OCI-LY7 (cell line): ENCODE measurements at regions not wholly inside any gene's neighbourhood (a gene's known extent, or its start where the extent isn't known, plus 50 kb on each side); places are given as distances from the start of the nearest gene placed in this dataset.

Experiments used
- BruUV-seq: library from RNA; stranded (reverse); fragments of 400-500 nt; replicated peaks from 2 replicates; lab custom pipeline; 2021; lab: Mats Ljungman, UMichigan
- CTCF ChIA-PET: fragments of 300-600 bp; sonication (Branson Sonifier 250); formaldehyde crosslinking; loops from one replicate; lab custom pipeline; 2022; ENCODE audit warnings: antibody characterized with exemption; ENCODE audit not compliant: unreplicated experiment; lab: Charles Lee
- POLR2A ChIA-PET: fragments of 300-600 bp; sonication (Branson Sonifier 250); formaldehyde crosslinking; loops from one replicate; lab custom pipeline; 2022; ENCODE audit warnings: antibody characterized with exemption; lab: Charles Lee
- DNase-seq: peaks from one replicate; pipeline ENCODE4 v3.0.0-alpha.2; 2015; ENCODE audit warnings: low spot score
- H2AFZ ChIP-seq: fragments of 200-600 bp; sonication (generic), shearing (Covaris generic); 2 replicates; pipeline ENCODE4 v1.6.1; 2014; ENCODE audit warnings: mild to moderate bottlenecking, antibody characterized with exemption, low read length, moderate library complexity
- H3K27ac ChIP-seq: fragments of 200-600 bp; sonication (generic); 2 replicates; pipeline ENCODE4 v1.5.1; 2014; ENCODE audit warnings: mixed run types, low read depth, mild to moderate bottlenecking, moderate library complexity, low read length, inconsistent platforms; ENCODE audit not compliant: poor library complexity, severe bottlenecking
- H3K36me3 ChIP-seq: fragments of 200-600 bp; sonication (generic); 2 replicates; pipeline ENCODE4 v1.6.1; 2014; ENCODE audit warnings: mild to moderate bottlenecking, antibody characterized with exemption, low read length, moderate library complexity, mixed read lengths; ENCODE audit not compliant: insufficient read depth
- H3K4me1 ChIP-seq: fragments of 200-600 bp; sonication (generic); 2 replicates; pipeline ENCODE4 v1.5.1; 2014; ENCODE audit warnings: mild to moderate bottlenecking, low read length; ENCODE audit not compliant: insufficient read depth, poor library complexity, severe bottlenecking
- H3K4me2 ChIP-seq: fragments of 200-600 bp; sonication (generic); 2 replicates; pipeline ENCODE4 v1.6.1; 2014; ENCODE audit warnings: mild to moderate bottlenecking, low read length
- H3K4me3 ChIP-seq: fragments of 200-600 bp; sonication (generic); 2 replicates; pipeline ENCODE4 v1.5.1; 2014; ENCODE audit warnings: mild to moderate bottlenecking, low read depth, low read length; ENCODE audit not compliant: poor library complexity, severe bottlenecking
- H3K79me2 ChIP-seq: fragments of 200-600 bp; sonication (generic); 2 replicates; pipeline ENCODE4 v1.6.1; 2016; ENCODE audit warnings: low read depth, mild to moderate bottlenecking, low read length, moderate library complexity, mixed read lengths; ENCODE audit not compliant: insufficient read depth
- H3K9me2 ChIP-seq: fragments of 200-600 bp; sonication (generic); 2 replicates; pipeline ENCODE4 v1.6.1; 2016; ENCODE audit warnings: mild to moderate bottlenecking, low read length, mixed read lengths; ENCODE audit not compliant: insufficient read depth
- H3K9me3 ChIP-seq: fragments of 200-600 bp; sonication (generic); 2 replicates; pipeline ENCODE4 v1.6.1; 2014; ENCODE audit warnings: mild to moderate bottlenecking, mixed run types, low read length, mixed read lengths
- H4K20me1 ChIP-seq: fragments of 200-600 bp; sonication (generic); 2 replicates; pipeline ENCODE4 v1.6.1; 2014; ENCODE audit warnings: mild to moderate bottlenecking, antibody characterized with exemption, low read length, moderate library complexity, mixed read lengths; ENCODE audit not compliant: insufficient read depth
- CTCF ChIP-seq: fragments of 200-600 bp; sonication (generic); conservative IDR thresholded peaks from 2 replicates; pipeline ENCODE4 v1.5.1; 2014; ENCODE audit warnings: mild to moderate bottlenecking, antibody characterized with exemption, low read length, moderate library complexity, mixed read lengths
- EZH2phosphoT487 ChIP-seq: fragments of 200-600 bp; sonication (generic); IDR thresholded peaks from 2 replicates; pipeline ENCODE4 v1.6.1; 2018; ENCODE audit warnings: low read depth, borderline replicate concordance, mild to moderate bottlenecking, mixed run types, antibody characterized with exemption, low read length, moderate library complexity, mixed read lengths
- intact Hi-C: fragments of 100-400 bp; cut with micrococcal nuclease; formaldehyde crosslinking; loops from one replicate; pipeline ENCODE4 v1.10.0; 2022; ENCODE audit not compliant: unreplicated experiment

- POLR2A ChIA-PET, result no interaction called here
- BruUV-seq, result no TSS peak
- H4K20me1 ChIP-seq, result no peaks in the 10 kb centered on the region
- no peaks in the 10 kb centered on the region for H3K4me1 ChIP-seq
- no peak overlapping the region for H3K4me2 ChIP-seq
- no peaks in the 10 kb centered on the region for H3K36me3 ChIP-seq
- H3K4me3 ChIP-seq, result no peak overlapping the region
- no peaks in the 10 kb centered on the region for H3K9me2 ChIP-seq
- H2AFZ ChIP-seq, result no peak overlapping the region
- intact Hi-C loops, result no loop called here
- DNase-seq, result no peak
- no peaks in the 10 kb centered on the region for H3K79me2 ChIP-seq
- CTCF ChIA-PET, result no interaction called here
- no peaks in the 10 kb centered on the region; the same call in 1 of the 2 replicates for H3K9me3 ChIP-seq
- H3K27ac ChIP-seq, result no peak overlapping the region
- no peak for TF ChIP-seq CTCF
- TF ChIP-seq EZH2phosphoT487, result no peak
These were observed 386.3 kb upstream of the TMCO5A start for GRCh38 chr15:37548116-37548515.

- CTCF ChIA-PET, result no interaction called here
- H3K4me3 ChIP-seq, result no peak overlapping the region
These were observed 383.9 kb upstream of the TMCO5A start for GRCh38 chr15:37550360-37551024.

More at GRCh38 chr15:37550360-37551024, 383.9 kb upstream of the TMCO5A start:
- TF ChIP-seq CTCF, result no peak
- TF ChIP-seq EZH2phosphoT487, result no peak
- H3K9me2 ChIP-seq, result no peaks in the 10 kb centered on the region
- no peak overlapping the region for H3K27ac ChIP-seq
- no peaks in the 10 kb centered on the region for H3K79me2 ChIP-seq
- no peaks in the 10 kb centered on the region for H3K4me1 ChIP-seq
- POLR2A ChIA-PET, result no interaction called here
- H3K36me3 ChIP-seq, result no peaks in the 10 kb centered on the region
- BruUV-seq, result no TSS peak
- H3K9me3 ChIP-seq, result no peaks in the 10 kb centered on the region; the same call in 1 of the 2 replicates
- H3K4me2 ChIP-seq, result no peak overlapping the region
- no peaks in the 10 kb centered on the region for H4K20me1 ChIP-seq
- intact Hi-C loops, result no loop called here
- DNase-seq, result no peak
- H2AFZ ChIP-seq, result no peak overlapping the region
